Spleen (tissue), 11 donors: ENCODE measurements at regions not wholly inside any gene's neighbourhood (a gene's known extent, or its start where the extent isn't known, plus 50 kb on each side); places are given as distances from the start of the nearest gene placed in this dataset.

ENCODE experiments used
- DNase-seq: peaks from one replicate; pipeline ENCODE4 v3.0.0-alpha.2; 2020
- H3K27ac ChIP-seq, 8 donors: fragments of 200-600 bp; sonication (generic) in 7 of 8; 1 replicate in 4 of 8; 2 replicates in 4 of 8; pipeline versions ENCODE4 v1.5.0 to v1.8.0; 2016 to 2021; ENCODE audit warnings: inconsistent platforms in 4 of 8, mild to moderate bottlenecking in 4 of 8, moderate library complexity in 1 of 8
- H3K27me3 ChIP-seq, 7 donors: fragments of 200-600 bp; sonication (generic) in 6 of 7; replicated peaks in 1 of 7; 1 replicate in 4 of 7; 2 replicates in 3 of 7; pipeline versions ENCODE4 v1.5.0 to v1.8.0; 2016 to 2021; ENCODE audit warnings: inconsistent platforms in 3 of 7, mild to moderate bottlenecking in 1 of 7
- H3K36me3 ChIP-seq, 6 donors: fragments of 200-600 bp; sonication (generic) in 5 of 6; 1 replicate in 4 of 6; 2 replicates in 2 of 6; pipeline versions ENCODE4 v1.5.0 to v1.8.0; 2016 to 2021; ENCODE audit warnings: inconsistent platforms in 2 of 6
- H3K4me1 ChIP-seq, 6 donors: fragments of 200-600 bp; sonication (generic) in 5 of 6; 1 replicate in 3 of 6; 2 replicates in 3 of 6; pipeline versions ENCODE4 v1.5.0 to v1.8.0; 2016 to 2021; ENCODE audit warnings: inconsistent platforms in 3 of 6
- H3K4me3 ChIP-seq, 8 donors: fragments of 200-600 bp; sonication (generic) in 7 of 8; 1 replicate in 4 of 8; 2 replicates in 4 of 8; pipeline versions ENCODE4 v1.5.0 to v1.8.0; 2016 to 2021; ENCODE audit warnings: inconsistent platforms in 4 of 8, mild to moderate bottlenecking in 4 of 8, moderate library complexity in 2 of 8
- H3K9me3 ChIP-seq, 8 donors: fragments of 200-600 bp; sonication (generic) in 7 of 8; 1 replicate in 4 of 8; 2 replicates in 4 of 8; pipeline versions ENCODE4 v1.5.0 to v1.8.0; 2016 to 2021; ENCODE audit warnings: inconsistent platforms in 4 of 8
- CTCF ChIP-seq, 11 experiments: fragments of 200-600 bp in 7 of 11; fragments of 450-650 bp in 4 of 11; sonication (generic) in 4 of 11; IDR thresholded peaks in 8 of 11; conservative IDR thresholded peaks in 3 of 11; 1 replicate in 7 of 11; 2 replicates in 4 of 11; pipeline versions ENCODE4 v1.4.0 to v1.8.0; 2016 to 2021; ENCODE audit warnings: antibody characterized with exemption in 11 of 11, inconsistent platforms in 4 of 11, mild to moderate bottlenecking in 1 of 11
- POLR2A ChIP-seq, 3 donors: fragments of 450-650 bp; IDR thresholded peaks; one replicate each; pipeline ENCODE4 v1.5.1; 2017; ENCODE audit warnings: antibody characterized with exemption in 3 of 3, mild to moderate bottlenecking in 1 of 3
- POLR2AphosphoS5 ChIP-seq, 3 donors: sonication (generic); formaldehyde crosslinking; IDR thresholded peaks; one replicate each; pipeline ENCODE4 v1.5.1; 2017; ENCODE audit warnings: antibody characterized with exemption in 3 of 3
- WGBS, 5 donors: extraction: QIAGEN DNeasy Blood & Tissue Kit in 3 of 5; methylation state at CpG; one replicate each; pipeline versions ENCODE4 v1.1.5 to v1.1.7; 2013 to 2018; 5-methylcytosine and 5-hydroxymethylcytosine counted together
- intact Hi-C: fragments of 100-400 bp; cut with DNase I; formaldehyde crosslinking; loops from one replicate; pipeline ENCODE4 v1.15.0; 2023; ENCODE audit warnings: low total_unique reads
- donor health status: healthy with polysubstance abuse.
- donor health status: DM: no; HTN: no; CAD: no; lungs with moderate emphysema.
- donor health status: DM: no; HTN: no; CAD: no.
- donor health status: Bipolar disorder and iron deficiency.
- donor health status: healthy.
- donor health status: DM: no; HTN: no; CAD: no.
- donor health status: DM: yes; HTN: yes; CAD: no.

GRCh38 chr3:151576511-151577137, 115.8 kb upstream of the IGSF10 start:
- no peak overlapping the region for H3K4me3 ChIP-seq
- H3K27ac ChIP-seq: no peak overlapping the region
- H3K9me3 ChIP-seq: no peaks in the 10 kb centered on the region
- intact Hi-C loops: no loop called here
- TF ChIP-seq CTCF (IDR thresholded peaks at IDR 0.05 in 8 of 11, conservative IDR thresholded peaks at IDR 0.05 in 3 of 11) (no peak), POLR2A (IDR thresholded peaks at IDR 0.05) (no peak), POLR2AphosphoS5 (IDR thresholded peaks at IDR 0.05) (no peak)
- no peak for DNase-seq
- H3K4me1 ChIP-seq: no peaks in the 10 kb centered on the region
- H3K36me3 ChIP-seq: no peaks in the 10 kb centered on the region
- H3K27me3 ChIP-seq: peaks cover 0 to 8% (median 0%) of the 10 kb centered on the region in 7 donors
- WGBS, 5 donors: 72 to 86% (median 82%) methylated on average over 7 of the region's 7 CpGs

GRCh38 chr3:151568184-151568583, 107.3 kb upstream of the IGSF10 start:
- WGBS, 5 donors: 63 to 87% (median 79%) methylated on average over 4 of the region's 4 CpGs
- DNase-seq: no peak
- H3K27me3 ChIP-seq: no peaks in the 10 kb centered on the region
- no peak overlapping the region for H3K27ac ChIP-seq
- intact Hi-C loops: no loop called here
- no peaks in the 10 kb centered on the region for H3K36me3 ChIP-seq
- H3K9me3 ChIP-seq: no peaks in the 10 kb centered on the region
- no peak overlapping the region for H3K4me3 ChIP-seq
- H3K4me1 ChIP-seq: no peaks in the 10 kb centered on the region
- TF ChIP-seq POLR2A (IDR thresholded peaks at IDR 0.05): no peak

GRCh38 chr3:151567477-151567876, 106.6 kb upstream of the IGSF10 start:
- H3K4me3 ChIP-seq: no peak overlapping the region
- H3K36me3 ChIP-seq: no peaks in the 10 kb centered on the region
- no peaks in the 10 kb centered on the region for H3K9me3 ChIP-seq
- no peak overlapping the region for H3K27ac ChIP-seq
- DNase-seq: no peak
- H3K27me3 ChIP-seq: no peaks in the 10 kb centered on the region
- no peaks in the 10 kb centered on the region for H3K4me1 ChIP-seq
- 59 to 90% (median 78%) methylated on average over 2 of the region's 2 CpGs for WGBS, 5 donors
- intact Hi-C loops: no loop called here
- no peak for TF ChIP-seq CTCF (IDR thresholded peaks at IDR 0.05 in 8 of 11, conservative IDR thresholded peaks at IDR 0.05 in 3 of 11)
- no peak for TF ChIP-seq POLR2AphosphoS5 (IDR thresholded peaks at IDR 0.05)
- TF ChIP-seq POLR2A (IDR thresholded peaks at IDR 0.05): no peak

GRCh38 chr3:151564261-151564660, 103.4 kb upstream of the IGSF10 start:
- WGBS, 5 donors: 56 to 70% (median 59%) methylated on average over 2 of the region's 2 CpGs
- no peaks in the 10 kb centered on the region for H3K4me1 ChIP-seq
- H3K9me3 ChIP-seq: no peaks in the 10 kb centered on the region
- intact Hi-C loops: no loop called here
- H3K27ac ChIP-seq: no peak overlapping the region
- TF ChIP-seq CTCF (IDR thresholded peaks at IDR 0.05 in 8 of 11, conservative IDR thresholded peaks at IDR 0.05 in 3 of 11) (no peak), POLR2AphosphoS5 (IDR thresholded peaks at IDR 0.05) (no peak), POLR2A (IDR thresholded peaks at IDR 0.05) (no peak)
- H3K27me3 ChIP-seq: no peaks in the 10 kb centered on the region
- no peak overlapping the region for H3K4me3 ChIP-seq
- no peaks in the 10 kb centered on the region for H3K36me3 ChIP-seq
- DNase-seq: no peak

- intact Hi-C loops: no loop called here
- Histone ChIP-seq H3K27ac (no peak overlapping the region), H3K9me3 (no peaks in the 10 kb centered on the region), H3K27me3 (no peaks in the 10 kb centered on the region), H3K4me1 (no peaks in the 10 kb centered on the region), H3K36me3 (no peaks in the 10 kb centered on the region), H3K4me3 (no peak overlapping the region)
- TF ChIP-seq CTCF (IDR thresholded peaks at IDR 0.05 in 8 of 11, conservative IDR thresholded peaks at IDR 0.05 in 3 of 11): no peak
- TF ChIP-seq POLR2A (IDR thresholded peaks at IDR 0.05): no peak
- no peak for TF ChIP-seq POLR2AphosphoS5 (IDR thresholded peaks at IDR 0.05)
- 45 to 86% (median 66%) methylated on average over 2 of the region's 2 CpGs for WGBS, 5 donors
- no peak for DNase-seq
These were observed 102.4 kb upstream of the IGSF10 start for GRCh38 chr3:151563305-151563704.
